T-helper 2 cell treated with Interferon-gamma antibody and Interleukin-4, amounts not matched to agents 100 ng/mL and 5 ng/mL, for 36 hours (primary cell): ENCODE measurements at regions not wholly inside any gene's neighbourhood (a gene's known extent, or its start where the extent isn't known, plus 50 kb on each side); places are given as distances from the start of the nearest gene placed in this dataset.
"Not testable (repeated sequence)": the region's sequence is repeated elsewhere in the genome, so short reads cannot be mapped to it uniquely, and the experiment has no call there.

ENCODE experiments used
- intact Hi-C: fragments of 100-400 bp; cut with micrococcal nuclease; formaldehyde crosslinking; loops from one replicate; pipeline ENCODE4 v1.15.1; 2023

DNA sequence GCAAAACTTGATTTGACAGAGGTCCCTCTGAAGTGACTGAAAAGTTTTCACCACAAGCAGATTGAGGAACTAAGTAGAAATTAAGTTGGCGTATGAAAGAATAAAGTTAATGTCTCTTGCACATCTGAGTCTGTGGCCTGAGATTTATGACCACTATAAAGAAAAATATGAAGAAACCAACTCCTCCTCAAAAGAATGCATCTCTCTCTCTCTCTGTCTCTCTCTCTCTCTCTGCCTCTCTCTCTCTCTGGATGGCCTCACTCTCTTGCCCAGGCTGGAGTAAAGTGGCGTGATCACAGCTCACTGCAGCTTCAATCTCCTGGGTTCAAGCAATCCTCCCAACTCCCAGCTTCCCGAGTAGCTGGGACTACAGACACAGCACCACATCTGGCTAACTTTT is 55.2 kb downstream of the RPL22L1 start:
- intact Hi-C loops, result loop anchor here (5.0 kb wide), 2 partner anchors 503 to 1058 kb away; no protein-coding TSS in a partner anchor

GRCh38 chr3:170813266-170813665 is 56.7 kb downstream of the RPL22L1 start:
- intact Hi-C loops, result loop anchor here (2.0 to 5.0 kb wide), 3 partner anchors 501 to 1056 kb away; no protein-coding TSS in a partner anchor

DNA sequence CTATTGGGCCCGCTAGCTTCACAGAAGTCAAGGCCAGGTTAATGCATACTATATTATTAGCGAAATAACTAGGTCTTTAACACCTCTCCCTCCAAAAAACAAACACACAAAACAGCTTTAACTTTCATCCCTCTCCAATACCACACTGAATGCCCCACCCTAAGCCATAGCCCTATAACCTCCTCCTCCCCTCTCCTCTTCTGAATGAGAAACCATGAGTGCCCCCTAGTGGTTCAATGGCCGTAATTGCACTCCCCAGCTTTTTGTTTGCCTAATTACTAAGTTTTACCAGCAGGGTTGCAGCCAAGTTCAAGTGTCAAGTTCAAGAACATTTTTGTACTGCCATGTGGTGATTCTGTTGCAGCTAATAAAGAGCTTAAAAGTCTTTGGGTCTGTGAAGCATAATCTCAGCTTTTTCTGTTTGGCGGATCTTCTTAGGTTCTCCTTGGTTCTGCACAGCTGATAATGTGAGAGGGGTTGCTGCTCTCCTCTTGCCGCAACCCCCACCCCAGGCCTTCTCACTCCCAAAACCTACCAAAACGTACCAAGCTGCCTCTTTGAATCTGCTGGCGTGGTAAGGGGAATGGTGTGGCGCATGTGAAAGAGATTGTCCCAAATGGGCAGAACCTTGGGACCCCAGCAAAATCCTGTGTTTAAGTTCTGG is 57.9 kb downstream of the RPL22L1 start:
- intact Hi-C loops, result loop anchor here (1.0 to 5.0 kb wide), 5 partner anchors 398 to 1055 kb away; no protein-coding TSS in a partner anchor

DNA sequence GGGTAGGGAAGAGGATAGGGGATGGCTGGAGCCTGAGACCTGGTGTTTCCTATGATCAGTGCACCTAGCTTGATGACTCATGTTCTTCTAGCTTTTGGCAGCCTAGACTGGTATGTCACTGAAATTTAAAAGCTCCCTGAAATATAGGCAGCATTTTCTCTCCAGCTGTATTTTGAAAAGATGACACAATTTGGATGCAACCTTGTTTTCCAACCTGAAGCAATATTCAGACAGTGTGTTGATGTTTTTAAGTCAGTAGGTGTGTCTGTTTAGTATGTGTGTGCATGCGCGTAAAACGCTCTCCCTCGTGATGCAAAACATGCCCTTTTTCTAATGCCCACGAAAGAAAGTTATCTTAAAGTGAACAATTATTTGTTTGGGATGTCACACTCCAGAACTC is 58.5 kb downstream of the RPL22L1 start:
- intact Hi-C loops, result loop anchor here (5.0 kb wide), 2 partner anchors 499 to 1054 kb away; no protein-coding TSS in a partner anchor

GRCh38 chr3:170809975-170810357 is 60.0 kb downstream of the RPL22L1 start:
- intact Hi-C loops, result loop anchor here (5.0 kb wide), 2 partner anchors 498 to 1053 kb away; no protein-coding TSS in a partner anchor

GRCh38 chr3:170809007-170809974 is 60.7 kb downstream of the RPL22L1 start:
- intact Hi-C loops, result no loop called here

DNA sequence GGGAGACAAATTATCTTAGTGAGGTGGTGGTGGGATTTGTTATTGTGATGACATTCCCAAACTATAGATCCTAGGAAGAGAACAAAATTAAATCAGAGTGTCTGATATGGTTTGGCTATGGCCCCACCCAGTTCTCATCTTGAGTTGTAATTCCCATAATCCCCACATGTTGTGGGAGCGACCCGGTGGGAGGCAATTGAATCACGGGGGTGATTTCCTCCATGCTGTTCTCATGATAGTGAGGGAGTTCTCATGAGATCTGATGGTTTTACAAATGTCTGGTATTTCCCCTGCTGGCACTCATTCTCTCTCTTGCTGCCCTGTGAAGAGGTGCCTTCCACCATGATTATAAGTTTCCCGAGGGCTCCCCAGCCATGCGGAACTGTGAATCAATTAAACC is 62.0 kb downstream of the RPL22L1 start:
- intact Hi-C loops, result no loop called here

DNA sequence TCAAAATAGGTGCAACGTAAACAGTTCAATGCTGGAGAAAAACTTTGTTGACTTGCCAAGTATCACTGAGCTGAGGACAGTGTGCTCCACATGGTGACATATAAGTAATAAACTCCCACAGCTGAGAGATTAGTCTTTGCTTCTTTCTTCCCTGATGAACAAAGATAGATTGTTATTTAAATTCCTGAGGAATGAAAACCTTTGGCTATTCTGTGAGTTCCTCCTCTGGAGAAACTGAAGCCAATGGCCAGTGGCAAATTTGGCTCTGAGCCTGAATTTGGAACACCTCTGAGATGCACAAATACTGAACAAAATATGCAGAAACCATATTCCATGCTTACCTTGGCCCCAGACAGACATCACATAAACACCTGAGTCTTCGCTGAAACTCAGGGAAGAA is 63.3 kb downstream of the RPL22L1 start:
- intact Hi-C loops, result no loop called here

DNA sequence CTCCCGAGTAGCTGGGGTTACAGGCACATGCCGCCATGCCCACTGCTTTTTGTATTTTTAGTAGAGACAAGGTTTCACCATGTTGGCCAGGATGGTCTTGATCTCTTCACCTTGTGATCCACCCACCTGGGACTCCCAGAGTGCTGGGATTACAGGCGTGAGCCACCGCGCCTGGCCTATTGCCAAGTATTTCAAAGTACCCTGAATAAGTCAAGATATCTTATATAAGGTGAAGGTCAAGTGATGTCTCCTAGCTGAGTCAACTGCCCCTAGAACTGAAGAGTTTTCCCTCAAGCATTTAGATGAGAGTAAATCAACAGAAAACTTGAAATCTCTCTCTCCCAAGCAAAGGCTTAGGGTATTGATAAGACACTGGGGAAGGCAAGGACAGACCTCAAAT is 63.9 kb downstream of the RPL22L1 start:
- intact Hi-C loops, result no loop called here

DNA sequence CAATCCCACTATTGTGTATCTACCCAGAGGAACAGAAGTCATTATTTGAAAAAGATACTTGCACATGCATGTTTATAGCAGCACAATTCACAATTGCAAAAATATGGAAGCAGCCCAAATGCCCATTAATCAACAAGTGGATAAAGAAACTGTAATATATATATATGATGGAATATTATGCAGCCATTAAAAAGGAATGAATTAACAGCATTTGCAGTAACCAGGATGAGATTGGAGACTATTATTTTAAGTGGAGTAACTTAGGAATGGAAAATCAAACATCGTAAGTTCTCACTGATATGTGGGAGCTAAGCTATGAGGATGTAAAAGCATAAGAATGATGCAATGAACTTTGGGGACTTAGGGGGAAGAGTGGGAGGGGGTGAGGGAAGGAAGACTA is 64.7 kb downstream of the RPL22L1 start:
- intact Hi-C loops, result not testable (repeated sequence)

GRCh38 chr3:170804634-170805033 is 65.4 kb downstream of the RPL22L1 start:
- intact Hi-C loops, result not testable (repeated sequence)

- intact Hi-C loops, result no loop called here
Observed at GRCh38 chr3:170804078-170804477, 65.9 kb downstream of the RPL22L1 start.

- intact Hi-C loops, result no loop called here
Observed at GRCh38 chr3:170802164-170803151, 67.5 kb downstream of the RPL22L1 start.

GRCh38 chr3:170801597-170801996 is 68.4 kb downstream of the RPL22L1 start:
- intact Hi-C loops, result no loop called here

- intact Hi-C loops, result not testable (repeated sequence)
Observed at GRCh38 chr3:170800275-170800674, 69.7 kb downstream of the RPL22L1 start.

GRCh38 chr3:170799009-170799408 is 71.0 kb downstream of the RPL22L1 start:
- intact Hi-C loops, result no loop called here

GRCh38 chr3:170797685-170798084 is 72.3 kb downstream of the RPL22L1 start:
- intact Hi-C loops, result no loop called here

DNA sequence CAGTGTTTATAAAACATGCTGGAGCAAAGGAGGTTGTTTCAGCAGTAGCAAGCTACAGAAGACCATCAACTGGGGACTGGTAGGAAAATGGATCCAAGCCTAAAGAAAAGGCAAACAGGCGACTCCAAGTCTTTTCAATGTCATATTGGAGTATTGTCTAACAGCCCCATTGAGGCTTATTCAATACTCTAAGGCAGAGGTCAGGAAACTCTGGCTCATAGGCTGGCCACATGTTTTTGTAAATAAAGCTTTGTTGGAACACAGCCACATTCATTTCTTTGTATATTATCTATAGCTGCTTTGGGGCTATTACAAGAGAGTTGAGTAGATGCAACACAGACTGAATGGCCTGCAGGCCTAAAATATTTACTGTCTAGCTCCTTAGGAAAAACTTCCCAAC is 77.5 kb downstream of the RPL22L1 start:
- intact Hi-C loops, result no loop called here

DNA sequence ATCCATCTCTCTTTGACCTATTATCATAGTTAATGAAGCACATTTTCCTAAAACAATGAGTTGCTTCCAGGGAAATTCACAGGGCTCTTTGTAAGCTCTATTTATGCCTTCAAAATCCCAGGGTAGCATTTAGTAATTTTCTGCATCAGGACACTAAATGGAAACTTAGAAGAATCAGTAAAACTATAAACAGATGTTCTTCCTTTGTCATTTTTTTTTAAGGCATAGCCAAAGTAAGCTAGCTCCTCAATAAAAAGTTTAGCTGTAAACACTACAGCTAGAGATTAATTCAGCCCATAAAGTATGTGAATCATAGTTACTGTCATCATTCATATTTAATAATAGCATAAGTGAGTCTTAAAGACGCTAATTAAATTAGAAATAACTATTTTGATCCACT is 79.3 kb downstream of the RPL22L1 start:
- intact Hi-C loops, result no loop called here

DNA sequence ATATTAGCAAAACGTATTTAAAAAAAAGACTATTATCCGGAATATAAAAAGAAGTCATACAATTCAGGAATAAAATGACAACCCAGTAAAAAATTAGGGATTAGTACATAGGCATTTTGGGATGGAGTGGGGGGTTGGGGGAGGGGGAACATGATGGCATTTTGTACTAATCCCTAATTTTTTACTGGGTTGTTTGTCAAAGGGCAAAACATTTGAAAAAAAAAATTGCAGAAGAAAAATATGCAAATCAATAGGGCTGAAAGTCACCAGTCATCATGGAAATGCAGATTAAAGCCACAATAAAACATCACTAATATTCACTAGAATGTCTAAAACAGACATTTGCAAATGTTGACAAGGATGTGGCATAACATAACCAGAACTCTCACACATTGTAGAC is 82.5 kb downstream of the RPL22L1 start:
- intact Hi-C loops, result no loop called here

- intact Hi-C loops, result no loop called here
Observed at GRCh38 chr3:170785454-170785853, 84.5 kb downstream of the RPL22L1 start.
